NCI-H1092 (cell line): ENCODE measurements at regions not wholly inside any gene's neighbourhood (a gene's known extent, or its start where the extent isn't known, plus 50 kb on each side); places are given as distances from the start of the nearest gene placed in this dataset.

Experiments
- DNase-seq: peaks from one replicate; lab custom pipeline; 2025; lab: John Stamatoyannopoulos, UW

DNA sequence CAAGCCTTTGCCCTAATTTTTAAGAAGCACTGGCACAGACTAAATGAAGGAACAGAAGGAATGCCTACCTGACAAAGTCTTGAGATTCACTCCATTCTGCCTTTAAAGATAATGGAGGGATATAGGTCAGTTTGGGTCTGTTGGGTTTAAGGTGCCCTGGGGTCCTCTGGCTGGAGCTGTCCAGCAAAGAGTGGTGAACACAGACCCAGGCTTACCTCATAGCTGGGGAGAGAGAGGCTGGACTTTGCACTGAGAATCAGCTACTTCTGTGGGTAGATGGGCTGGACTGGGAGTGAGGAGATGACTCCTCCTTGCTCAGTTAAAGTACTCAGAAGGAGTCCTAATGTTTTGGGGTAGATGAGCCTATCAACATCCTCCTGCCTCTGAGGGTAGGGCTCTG lies 64.4 kb upstream of the CXCR4 start:
- no peak for DNase-seq

GRCh38 chr2:136179602-136179975 lies 61.6 kb upstream of the CXCR4 start:
- no peak for DNase-seq

- no peak for DNase-seq
Observed at GRCh38 chr2:136178941-136179601, 61.1 kb upstream of the CXCR4 start.

- no peak for DNase-seq
Observed at GRCh38 chr2:136175868-136176267, 57.9 kb upstream of the CXCR4 start.

DNA sequence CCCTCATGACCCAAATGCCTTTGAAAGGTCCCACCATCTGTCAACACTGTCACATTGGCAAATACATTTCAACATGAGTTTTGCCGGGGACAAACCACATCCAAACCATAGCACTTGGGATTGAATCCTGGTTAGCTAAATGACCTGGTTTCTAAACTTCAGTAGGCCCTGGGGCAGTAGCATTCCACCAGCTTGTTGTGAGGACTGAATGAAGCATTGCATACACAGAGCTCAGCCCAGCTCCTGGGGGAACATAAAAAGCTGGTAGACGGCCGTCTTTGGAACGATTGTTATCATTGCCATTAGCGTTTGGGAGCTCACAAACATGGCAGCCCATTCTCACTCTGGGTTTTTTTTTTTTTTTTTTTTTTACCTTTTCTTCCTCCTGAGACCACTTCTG lies 57.5 kb upstream of the CXCR4 start:
- DNase-seq, result no peak

GRCh38 chr2:136173126-136173525 lies 55.2 kb upstream of the CXCR4 start:
- no peak for DNase-seq

GRCh38 chr2:136171223-136171622 lies 53.3 kb upstream of the CXCR4 start:
- no peak for DNase-seq

GRCh38 chr2:136168720-136169119 lies 50.8 kb upstream of the CXCR4 start:
- no peak for DNase-seq

DNA sequence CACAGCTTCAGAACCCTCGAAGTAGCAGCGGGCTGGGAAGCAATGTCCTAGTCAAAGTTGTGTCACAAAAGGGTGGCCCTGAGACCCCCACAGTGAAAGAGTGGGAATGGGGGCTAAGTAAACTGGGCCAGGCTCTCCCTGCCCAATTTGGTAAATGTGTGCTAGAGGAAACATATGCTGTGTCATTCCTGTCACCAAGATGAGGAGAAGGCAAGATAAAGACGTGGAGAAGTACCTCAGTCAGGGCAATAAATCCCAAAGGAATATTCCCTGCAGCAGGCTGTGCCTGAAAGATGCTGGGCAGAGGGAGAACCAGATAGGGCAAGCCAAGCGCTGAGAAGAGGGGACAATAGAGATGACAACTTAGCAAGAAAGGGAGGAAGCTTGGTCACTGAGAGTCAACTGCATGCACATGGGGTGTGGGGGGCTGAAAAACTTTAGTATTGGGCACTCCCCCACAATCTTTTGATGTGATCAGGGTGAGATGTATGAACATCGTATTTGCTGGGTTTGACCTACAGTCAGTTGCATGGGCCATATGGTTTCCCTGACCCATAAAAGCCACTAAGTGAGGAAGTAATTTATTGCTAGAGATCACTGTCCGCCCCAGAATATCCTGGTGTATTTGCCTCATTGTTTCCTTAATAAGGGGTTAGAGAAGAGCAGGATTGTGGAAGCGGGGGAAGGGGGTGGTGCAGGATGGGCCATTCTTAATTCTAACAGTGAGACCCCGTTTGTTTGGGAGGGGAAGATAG lies 49.9 kb upstream of the CXCR4 start:
- DNase-seq, result no peak
